ENCODE measurements at regions not wholly inside any gene's neighbourhood (a gene's known extent, or its start where the extent isn't known, plus 50 kb on each side); places are given as distances from the start of the nearest gene placed in this dataset.

- no peak for TF ChIP-seq CTCF (IDR thresholded peaks at IDR 0.05; ENCODE audit: low read depth, low read length)
- Histone ChIP-seq H3K27me3 (peaks cover 13% of the 10 kb centered on the region; the same call in 1 of the 2 replicates), H3K4me3 (ENCODE audit: low read depth, low read length) (no peak overlapping the region), H3K4me1 (no peaks in the 10 kb centered on the region), H3K36me3 (no peaks in the 10 kb centered on the region), H3K9me3 (no peaks in the 10 kb centered on the region)
- DNase-seq = no peak
Measured at GRCh38 chr1:199742547-199742946, 285.0 kb upstream of the NR5A2 start.

GRCh38 chr1:199743227-199743626 lies 284.3 kb upstream of the NR5A2 start:
- no peak overlapping the region for H3K4me3 ChIP-seq (ENCODE audit: low read depth, low read length)
- H3K9me3 ChIP-seq = no peaks in the 10 kb centered on the region
- H3K27me3 ChIP-seq = peaks cover 19% of the 10 kb centered on the region; the same call in 1 of the 2 replicates
- no peak for DNase-seq
- H3K36me3 ChIP-seq = no peaks in the 10 kb centered on the region
- H3K4me1 ChIP-seq = no peaks in the 10 kb centered on the region
- TF ChIP-seq CTCF (IDR thresholded peaks at IDR 0.05; ENCODE audit: low read depth, low read length) = no peak

- no peak for DNase-seq
- Histone ChIP-seq H3K4me1 (no peaks in the 10 kb centered on the region), H3K36me3 (no peaks in the 10 kb centered on the region), H3K4me3 (ENCODE audit: low read depth, low read length) (no peak overlapping the region), H3K27me3 (peaks cover 16% of the 10 kb centered on the region; the same call in 1 of the 2 replicates), H3K9me3 (no peaks in the 10 kb centered on the region)
- TF ChIP-seq CTCF (IDR thresholded peaks at IDR 0.05; ENCODE audit: low read depth, low read length) = no peak
Measured at GRCh38 chr1:199746666-199747384, 280.7 kb upstream of the NR5A2 start.

GRCh38 chr1:199747984-199748383 lies 279.5 kb upstream of the NR5A2 start:
- no peak overlapping the region for H3K4me3 ChIP-seq (ENCODE audit: low read depth, low read length)
- no peak for DNase-seq
- H3K9me3 ChIP-seq = no peaks in the 10 kb centered on the region
- H3K4me1 ChIP-seq = no peaks in the 10 kb centered on the region
- no peaks in the 10 kb centered on the region for H3K36me3 ChIP-seq
- no peak for TF ChIP-seq CTCF (IDR thresholded peaks at IDR 0.05; ENCODE audit: low read depth, low read length)
- H3K27me3 ChIP-seq = peaks cover 16% of the 10 kb centered on the region; the same call in 1 of the 2 replicates

- DNase-seq = no peak
- H3K27me3 ChIP-seq = peaks cover 13% of the 10 kb centered on the region; the same call in 1 of the 2 replicates
- H3K4me1 ChIP-seq = no peaks in the 10 kb centered on the region
- H3K36me3 ChIP-seq = no peaks in the 10 kb centered on the region
- H3K9me3 ChIP-seq = no peaks in the 10 kb centered on the region
- no peak overlapping the region for H3K4me3 ChIP-seq (ENCODE audit: low read depth, low read length)
- no peak for TF ChIP-seq CTCF (IDR thresholded peaks at IDR 0.05; ENCODE audit: low read depth, low read length)
Measured at GRCh38 chr1:199751506-199751905, 276.0 kb upstream of the NR5A2 start.

- no peaks in the 10 kb centered on the region for H3K9me3 ChIP-seq
- no peak for DNase-seq
- H3K4me1 ChIP-seq = no peaks in the 10 kb centered on the region
- TF ChIP-seq CTCF (IDR thresholded peaks at IDR 0.05; ENCODE audit: low read depth, low read length) = no peak
- H3K4me3 ChIP-seq (ENCODE audit: low read depth, low read length) = no peak overlapping the region
- H3K36me3 ChIP-seq = no peaks in the 10 kb centered on the region
- peaks cover 17% of the 10 kb centered on the region for H3K27me3 ChIP-seq
Measured at GRCh38 chr1:199751962-199752687, 275.4 kb upstream of the NR5A2 start.

Data from BE2C (cell line).